ENCODE measurements at regions not wholly inside any gene's neighbourhood (a gene's known extent, or its start where the extent isn't known, plus 50 kb on each side); places are given as distances from the start of the nearest gene placed in this dataset.

GRCh38 chr1:69315823-69316222 is 251.9 kb upstream of the LRRC7 start:
- Histone ChIP-seq H3K79me2 (ENCODE audit: insufficient read depth, low read length) (no peaks in the 10 kb centered on the region), H3K27ac (ENCODE audit: low read depth, low read length, poor library complexity, severe bottlenecking) (no peak overlapping the region), H3K27me3 (ENCODE audit: insufficient read depth, low read length) (no peaks in the 10 kb centered on the region), H3K36me3 (ENCODE audit: insufficient read depth, low read length) (no peaks in the 10 kb centered on the region), H3K4me3 (ENCODE audit: low read depth, low read length, poor library complexity, severe bottlenecking) (no peak overlapping the region), H3F3A (ENCODE audit: insufficient read depth, low read length) (no peaks in the 10 kb centered on the region), H3K9ac (ENCODE audit: low read length) (no peak overlapping the region), H3K4me2 (ENCODE audit: low read length) (no peak overlapping the region), H3K9me3 (ENCODE audit: low read length) (no peaks in the 10 kb centered on the region), H3K9me2 (ENCODE audit: low read depth, low read length) (no peaks in the 10 kb centered on the region), H4K20me1 (ENCODE audit: insufficient read depth, low read length) (no peaks in the 10 kb centered on the region), H3K4me1 (ENCODE audit: insufficient read depth, low read length, severe bottlenecking) (no peaks in the 10 kb centered on the region), H2AFZ (ENCODE audit: low read length) (no peak overlapping the region)
- TF ChIP-seq EZH2 (IDR thresholded peaks at IDR 0.05; ENCODE audit: borderline replicate concordance, low read length): no peak
- TF ChIP-seq CTCF (IDR thresholded peaks at IDR 0.05; ENCODE audit: low read length): no peak

GRCh38 chr1:69319287-69319686 is 248.4 kb upstream of the LRRC7 start:
- Histone ChIP-seq H3K9me2 (ENCODE audit: low read depth, low read length) (no peaks in the 10 kb centered on the region), H3K79me2 (ENCODE audit: insufficient read depth, low read length) (no peaks in the 10 kb centered on the region), H3K9me3 (ENCODE audit: low read length) (no peaks in the 10 kb centered on the region), H3F3A (ENCODE audit: insufficient read depth, low read length) (no peaks in the 10 kb centered on the region), H3K9ac (ENCODE audit: low read length) (no peak overlapping the region), H3K4me1 (ENCODE audit: insufficient read depth, low read length, severe bottlenecking) (no peaks in the 10 kb centered on the region), H3K4me3 (ENCODE audit: low read depth, low read length, poor library complexity, severe bottlenecking) (no peak overlapping the region), H2AFZ (ENCODE audit: low read length) (no peak overlapping the region), H3K36me3 (ENCODE audit: insufficient read depth, low read length) (no peaks in the 10 kb centered on the region), H4K20me1 (ENCODE audit: insufficient read depth, low read length) (no peaks in the 10 kb centered on the region), H3K27ac (ENCODE audit: low read depth, low read length, poor library complexity, severe bottlenecking) (no peak overlapping the region), H3K4me2 (ENCODE audit: low read length) (no peak overlapping the region), H3K27me3 (ENCODE audit: insufficient read depth, low read length) (no peaks in the 10 kb centered on the region)
- TF ChIP-seq CTCF (IDR thresholded peaks at IDR 0.05; ENCODE audit: low read length) (no peak), EZH2 (IDR thresholded peaks at IDR 0.05; ENCODE audit: borderline replicate concordance, low read length) (no peak)

- Histone ChIP-seq H3K9ac (ENCODE audit: low read length) (no peak overlapping the region), H2AFZ (ENCODE audit: low read length) (no peak overlapping the region), H3K4me2 (ENCODE audit: low read length) (no peak overlapping the region), H3K36me3 (ENCODE audit: insufficient read depth, low read length) (no peaks in the 10 kb centered on the region), H3K27ac (ENCODE audit: low read depth, low read length, poor library complexity, severe bottlenecking) (no peak overlapping the region), H3K9me3 (ENCODE audit: low read length) (no peaks in the 10 kb centered on the region), H3K4me1 (ENCODE audit: insufficient read depth, low read length, severe bottlenecking) (no peaks in the 10 kb centered on the region), H3K9me2 (ENCODE audit: low read depth, low read length) (no peaks in the 10 kb centered on the region), H3F3A (ENCODE audit: insufficient read depth, low read length) (no peaks in the 10 kb centered on the region), H3K4me3 (ENCODE audit: low read depth, low read length, poor library complexity, severe bottlenecking) (no peak overlapping the region), H3K79me2 (ENCODE audit: insufficient read depth, low read length) (no peaks in the 10 kb centered on the region), H3K27me3 (ENCODE audit: insufficient read depth, low read length) (no peaks in the 10 kb centered on the region), H4K20me1 (ENCODE audit: insufficient read depth, low read length) (no peaks in the 10 kb centered on the region)
- TF ChIP-seq EZH2 (IDR thresholded peaks at IDR 0.05; ENCODE audit: borderline replicate concordance, low read length): no peak
- no peak for TF ChIP-seq CTCF (IDR thresholded peaks at IDR 0.05; ENCODE audit: low read length)
Observed at GRCh38 chr1:69320757-69321211, 246.9 kb upstream of the LRRC7 start.
